H1 (cell line): ENCODE measurements at regions not wholly inside any gene's neighbourhood (a gene's known extent, or its start where the extent isn't known, plus 50 kb on each side); places are given as distances from the start of the nearest gene placed in this dataset.

ENCODE experiments used
- EZH2 ChIP-seq: fragments of 200-600 bp; sonication (generic); IDR thresholded peaks from 2 replicates; pipeline ENCODE4 v1.7.1; 2012; ENCODE audit warnings: low read depth, mild to moderate bottlenecking, moderate library complexity, low read length, inconsistent platforms; ENCODE audit not compliant: severe bottlenecking
- POLR2A ChIP-seq, 2 experiments: IDR thresholded peaks; 1 replicate in 1 of 2; 2 replicates in 1 of 2; pipeline ENCODE4 v1.6.1; 2011; ENCODE audit warnings: low read depth in 2 of 2, low read length in 2 of 2, mild to moderate bottlenecking in 2 of 2; ENCODE audit errors: control extremely low read depth in 1 of 2
- TCF12 ChIP-seq: IDR thresholded peaks from 2 replicates; pipeline ENCODE4 v1.6.1; 2011; ENCODE audit warnings: low read depth, mild to moderate bottlenecking, low read length
- TF ChIP-seq, protein P1 (sequence below), 3 experiments: IDR thresholded peaks; 1 replicate in 2 of 3; 2 replicates in 1 of 3; pipeline versions ENCODE4 v1.5.1 to v1.6.1; 2011; ENCODE audit warnings: low read length in 3 of 3, mild to moderate bottlenecking in 3 of 3, inconsistent platforms in 2 of 3, low read depth in 1 of 3, moderate library complexity in 1 of 3; ENCODE audit not compliant: insufficient read depth in 1 of 3; ENCODE audit errors: control extremely low read depth in 1 of 3

DNA sequence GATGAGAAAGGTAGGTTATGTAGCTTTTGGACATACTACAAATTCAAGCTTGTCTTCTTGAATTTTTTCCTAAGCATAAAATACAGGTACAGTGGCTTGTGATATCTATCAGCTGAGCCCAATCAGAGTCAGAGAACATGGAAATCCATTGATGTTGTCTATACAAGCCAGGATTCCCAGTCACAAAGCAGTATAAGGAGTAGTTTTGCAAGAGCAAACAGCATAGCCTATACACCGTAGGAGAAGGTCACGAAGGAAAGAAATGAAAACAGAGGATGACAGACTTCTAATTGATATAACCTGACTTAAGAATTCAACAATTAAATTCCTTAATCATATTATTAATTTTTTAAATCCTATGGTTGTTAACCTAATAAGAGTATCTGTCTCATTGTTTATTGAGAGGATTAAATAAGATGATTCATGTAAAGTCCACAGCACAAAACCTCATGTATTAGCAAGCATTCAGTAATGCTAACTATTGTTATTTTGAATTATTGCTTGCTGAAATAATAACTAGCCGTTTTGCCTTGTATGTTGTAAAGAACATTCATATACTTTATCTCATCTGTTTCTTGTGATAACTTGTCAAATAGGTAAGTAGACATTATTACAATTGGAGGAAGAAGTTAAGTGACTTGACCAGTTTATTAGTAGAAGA is 276.6 kb upstream of the ZPLD1 start:
- TF ChIP-seq, protein P1, sequence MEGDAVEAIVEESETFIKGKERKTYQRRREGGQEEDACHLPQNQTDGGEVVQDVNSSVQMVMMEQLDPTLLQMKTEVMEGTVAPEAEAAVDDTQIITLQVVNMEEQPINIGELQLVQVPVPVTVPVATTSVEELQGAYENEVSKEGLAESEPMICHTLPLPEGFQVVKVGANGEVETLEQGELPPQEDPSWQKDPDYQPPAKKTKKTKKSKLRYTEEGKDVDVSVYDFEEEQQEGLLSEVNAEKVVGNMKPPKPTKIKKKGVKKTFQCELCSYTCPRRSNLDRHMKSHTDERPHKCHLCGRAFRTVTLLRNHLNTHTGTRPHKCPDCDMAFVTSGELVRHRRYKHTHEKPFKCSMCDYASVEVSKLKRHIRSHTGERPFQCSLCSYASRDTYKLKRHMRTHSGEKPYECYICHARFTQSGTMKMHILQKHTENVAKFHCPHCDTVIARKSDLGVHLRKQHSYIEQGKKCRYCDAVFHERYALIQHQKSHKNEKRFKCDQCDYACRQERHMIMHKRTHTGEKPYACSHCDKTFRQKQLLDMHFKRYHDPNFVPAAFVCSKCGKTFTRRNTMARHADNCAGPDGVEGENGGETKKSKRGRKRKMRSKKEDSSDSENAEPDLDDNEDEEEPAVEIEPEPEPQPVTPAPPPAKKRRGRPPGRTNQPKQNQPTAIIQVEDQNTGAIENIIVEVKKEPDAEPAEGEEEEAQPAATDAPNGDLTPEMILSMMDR (IDR thresholded peaks at IDR 0.05; ENCODE audit: control extremely low read depth in 1 of 3, insufficient read depth in 1 of 3, low read depth in 1 of 3, low read length in 3 of 3), result no peak
- TF ChIP-seq EZH2 (no peak), TCF12 (no peak), POLR2A (IDR thresholded peaks at IDR 0.05; ENCODE audit: control extremely low read depth in 1 of 2, low read depth in 2 of 2, low read length in 2 of 2) (no peak)
